Effector memory CD4-positive, alpha-beta T cell (primary cell): ENCODE measurements at regions not wholly inside any gene's neighbourhood (a gene's known extent, or its start where the extent isn't known, plus 50 kb on each side); places are given as distances from the start of the nearest gene placed in this dataset.
A peak's percentile ranks its signal among the peaks of the same experiment; 100 is the strongest.

ENCODE experiments used
- DNase-seq, 3 donors: peaks; one replicate each; pipeline ENCODE4 v3.0.0-alpha.2; 2020
- H3K27ac ChIP-seq: 2 replicates; pipeline ENCODE4 v1.7.0; 2013; ENCODE audit warnings: mild to moderate bottlenecking, low read length, moderate library complexity; ENCODE audit not compliant: insufficient read depth, poor library complexity, severe bottlenecking
- H3K27me3 ChIP-seq: replicated peaks from 2 replicates; pipeline ENCODE4 v1.7.0; 2013; ENCODE audit warnings: mild to moderate bottlenecking, low read length; ENCODE audit not compliant: insufficient read depth, control insufficient read depth, poor library complexity, severe bottlenecking
- H3K36me3 ChIP-seq: 2 replicates; pipeline ENCODE4 v1.7.0; 2013; ENCODE audit warnings: mild to moderate bottlenecking, low read length, moderate library complexity; ENCODE audit not compliant: control insufficient read depth, insufficient read depth
- H3K4me1 ChIP-seq: 2 replicates; pipeline ENCODE4 v1.7.0; 2013; ENCODE audit warnings: low read length, mild to moderate bottlenecking; ENCODE audit not compliant: control insufficient read depth, insufficient read depth, poor library complexity, severe bottlenecking
- H3K4me3 ChIP-seq: 2 replicates; pipeline ENCODE4 v1.7.0; 2013; ENCODE audit warnings: low read length, low read depth, mild to moderate bottlenecking; ENCODE audit not compliant: insufficient read depth, poor library complexity, severe bottlenecking
- H3K9me3 ChIP-seq: 2 replicates; pipeline ENCODE4 v1.7.0; 2013; ENCODE audit warnings: mild to moderate bottlenecking, low read length, moderate library complexity; ENCODE audit not compliant: control insufficient read depth

GRCh38 chr6:25043892-25044291 is 108.1 kb upstream of the RIPOR2 start:
- Histone ChIP-seq H3K36me3 (no peaks in the 10 kb centered on the region), H3K4me1 (peaks cover 22% of the 10 kb centered on the region), H3K9me3 (no peaks in the 10 kb centered on the region), H3K27me3 (no peaks in the 10 kb centered on the region), H3K27ac (peak overlapping the region; percentile 5), H3K4me3 (no peak overlapping the region)
- no peak for DNase-seq

- no peaks in the 10 kb centered on the region for H3K9me3 ChIP-seq
- H3K36me3 ChIP-seq, result no peaks in the 10 kb centered on the region
- H3K4me3 ChIP-seq, result no peak overlapping the region
- H3K27me3 ChIP-seq, result no peaks in the 10 kb centered on the region
- H3K27ac ChIP-seq, result no peak overlapping the region
- peaks cover 28% of the 10 kb centered on the region for H3K4me1 ChIP-seq
- DNase-seq, result no peak
Observed at GRCh38 chr6:25046942-25047341, 111.2 kb upstream of the RIPOR2 start.

GRCh38 chr6:25050356-25050755 is 114.6 kb upstream of the RIPOR2 start:
- Histone ChIP-seq H3K36me3 (no peaks in the 10 kb centered on the region), H3K4me1 (peaks cover 35% of the 10 kb centered on the region), H3K27me3 (no peaks in the 10 kb centered on the region), H3K4me3 (no peak overlapping the region), H3K9me3 (no peaks in the 10 kb centered on the region), H3K27ac (peak overlapping the region; percentile 24)
- peak; percentile 38 to 51 (median 40) for DNase-seq

- no peaks in the 10 kb centered on the region for H3K36me3 ChIP-seq
- no peak overlapping the region for H3K4me3 ChIP-seq
- no peaks in the 10 kb centered on the region for H3K27me3 ChIP-seq
- DNase-seq, result no peak
- H3K9me3 ChIP-seq, result no peaks in the 10 kb centered on the region
- H3K4me1 ChIP-seq, result peaks cover 42% of the 10 kb centered on the region
- no peak overlapping the region for H3K27ac ChIP-seq
Observed at GRCh38 chr6:25051083-25051482, 115.3 kb upstream of the RIPOR2 start.

- peaks cover 53% of the 10 kb centered on the region for H3K4me1 ChIP-seq
- DNase-seq, result no peak
- no peaks in the 10 kb centered on the region for H3K36me3 ChIP-seq
- no peak overlapping the region for H3K4me3 ChIP-seq
- H3K27me3 ChIP-seq, result no peaks in the 10 kb centered on the region
- H3K9me3 ChIP-seq, result no peaks in the 10 kb centered on the region
- no peak overlapping the region for H3K27ac ChIP-seq
Observed at GRCh38 chr6:25052181-25052580, 116.4 kb upstream of the RIPOR2 start.

- Histone ChIP-seq H3K27ac (peak overlapping the region; percentile 45), H3K27me3 (no peaks in the 10 kb centered on the region), H3K4me1 (peaks cover 55% of the 10 kb centered on the region), H3K9me3 (no peaks in the 10 kb centered on the region), H3K36me3 (no peaks in the 10 kb centered on the region), H3K4me3 (no peak overlapping the region)
- no peak for DNase-seq
Observed at GRCh38 chr6:25053875-25054371, 118.2 kb upstream of the RIPOR2 start.

- no peak for DNase-seq
- H3K36me3 ChIP-seq, result no peaks in the 10 kb centered on the region
- peaks cover 55% of the 10 kb centered on the region for H3K4me1 ChIP-seq
- no peaks in the 10 kb centered on the region for H3K9me3 ChIP-seq
- H3K4me3 ChIP-seq, result no peak overlapping the region
- H3K27me3 ChIP-seq, result no peaks in the 10 kb centered on the region
- H3K27ac ChIP-seq, result peak overlapping the region; percentile 45
Observed at GRCh38 chr6:25054469-25054868, 118.7 kb upstream of the RIPOR2 start.

GRCh38 chr6:25056130-25056529 is 120.4 kb upstream of the RIPOR2 start:
- no peaks in the 10 kb centered on the region for H3K9me3 ChIP-seq
- no peak overlapping the region for H3K4me3 ChIP-seq
- H3K27me3 ChIP-seq, result no peaks in the 10 kb centered on the region
- DNase-seq, result peak; percentile 66 to 69 (median 67)
- peaks cover 44% of the 10 kb centered on the region for H3K4me1 ChIP-seq
- no peaks in the 10 kb centered on the region for H3K36me3 ChIP-seq
- peak overlapping the region; percentile 63 for H3K27ac ChIP-seq

GRCh38 chr6:25057111-25057905 is 121.5 kb upstream of the RIPOR2 start:
- no peaks in the 10 kb centered on the region for H3K36me3 ChIP-seq

GRCh38 chr6:25058441-25058840 is 122.7 kb upstream of the RIPOR2 start:
- Histone ChIP-seq H3K36me3 (no peaks in the 10 kb centered on the region), H3K9me3 (no peaks in the 10 kb centered on the region), H3K27me3 (no peaks in the 10 kb centered on the region), H3K4me3 (no peak overlapping the region), H3K4me1 (peaks cover 36% of the 10 kb centered on the region), H3K27ac (no peak overlapping the region)
- no peak for DNase-seq

More at GRCh38 chr6:25057111-25057905, 121.5 kb upstream of the RIPOR2 start:
- H3K27ac ChIP-seq, result peak overlapping the region; percentile 63
- H3K4me1 ChIP-seq, result peaks cover 41% of the 10 kb centered on the region
- H3K27me3 ChIP-seq, result no peaks in the 10 kb centered on the region
- H3K9me3 ChIP-seq, result no peaks in the 10 kb centered on the region
- DNase-seq, result no peak
- no peak overlapping the region for H3K4me3 ChIP-seq
